NT2/D1 (cell line): ENCODE measurements at regions not wholly inside any gene's neighbourhood (a gene's known extent, or its start where the extent isn't known, plus 50 kb on each side); places are given as distances from the start of the nearest gene placed in this dataset.

Experiments
- DNase-seq: peaks from one replicate; pipeline ENCODE4 v3.0.0-alpha.2; 2011; ENCODE audit warnings: low read depth, low spot score
- H3K27me3 ChIP-seq: 2 replicates; pipeline ENCODE4 v1.6.0; 2011; ENCODE audit warnings: mild to moderate bottlenecking; ENCODE audit not compliant: insufficient read length, insufficient read depth
- H3K36me3 ChIP-seq: 2 replicates; pipeline ENCODE4 v1.6.1; 2011; ENCODE audit warnings: mild to moderate bottlenecking, low read length, mixed read lengths; ENCODE audit not compliant: insufficient read depth, insufficient read length
- H3K4me1 ChIP-seq: 2 replicates; pipeline ENCODE4 v1.5.1; 2011; ENCODE audit not compliant: insufficient read depth, insufficient read length
- H3K4me3 ChIP-seq: 2 replicates; pipeline ENCODE4 v1.5.1; 2011; ENCODE audit warnings: low read depth; ENCODE audit not compliant: insufficient read length
- H3K9ac ChIP-seq: 2 replicates; pipeline ENCODE4 v1.6.0; 2011; ENCODE audit warnings: low read depth; ENCODE audit not compliant: insufficient read length
- H3K9me3 ChIP-seq: 2 replicates; pipeline ENCODE4 v1.5.1; 2011; ENCODE audit warnings: mild to moderate bottlenecking, low read length; ENCODE audit not compliant: insufficient read depth
- SUZ12 ChIP-seq: IDR thresholded peaks from 2 replicates; pipeline ENCODE4 v1.6.1; 2011; ENCODE audit not compliant: insufficient read length, insufficient read depth; ENCODE audit errors: extremely low read depth
- YY1 ChIP-seq: IDR thresholded peaks from 2 replicates; pipeline ENCODE4 v1.6.1; 2011; ENCODE audit not compliant: insufficient read length, insufficient read depth
- ZNF274 ChIP-seq: IDR thresholded peaks from 2 replicates; pipeline ENCODE4 v1.6.1; 2011; ENCODE audit warnings: mild to moderate bottlenecking, low read depth, low read length

DNA sequence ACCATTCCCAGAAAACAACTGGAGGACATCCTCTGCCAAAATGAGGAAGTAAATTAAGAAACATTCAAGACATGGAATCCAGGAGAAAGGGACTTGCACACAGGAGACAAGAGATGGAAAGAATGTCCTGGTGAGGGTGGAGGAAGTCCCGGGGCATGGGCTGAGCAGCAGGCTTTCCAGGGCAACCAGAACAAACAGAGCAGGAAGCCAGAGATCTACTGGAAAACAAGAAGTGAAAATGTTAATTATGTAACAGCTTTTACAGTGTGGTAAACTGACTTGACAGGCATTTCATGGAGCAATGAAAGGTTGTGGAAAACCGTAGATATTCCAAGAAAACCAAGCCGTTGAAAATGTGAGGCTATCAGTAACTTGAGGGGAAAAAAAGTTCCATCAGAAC is 55.2 kb upstream of the ZNF746 start:
- Histone ChIP-seq H3K9me3 (peaks cover 19% of the 10 kb centered on the region; the same call in 1 of the 2 replicates), H3K27me3 (no peaks in the 10 kb centered on the region), H3K4me3 (no peak overlapping the region), H3K36me3 (peaks cover 60% of the 10 kb centered on the region), H3K4me1 (no peaks in the 10 kb centered on the region), H3K9ac (no peak overlapping the region)
- DNase-seq = no peak
- TF ChIP-seq YY1 (no peak), ZNF274 (no peak), SUZ12 (no peak)
